Adrenal gland (tissue), 9 donors: ENCODE measurements at regions not wholly inside any gene's neighbourhood (a gene's known extent, or its start where the extent isn't known, plus 50 kb on each side); places are given as distances from the start of the nearest gene placed in this dataset.

Experiments used
- DNase-seq, 7 donors: peaks; one replicate each; pipeline ENCODE4 v3.0.0-alpha.2; 2019 to 2020
- H3K27ac ChIP-seq, 5 donors: fragments of 200-600 bp; sonication (generic) in 4 of 5; 1 replicate in 3 of 5; 2 replicates in 2 of 5; pipeline versions ENCODE4 v1.5.1 to v1.8.0; 2016 to 2020; ENCODE audit warnings: mild to moderate bottlenecking in 1 of 5
- H3K27me3 ChIP-seq: fragments of 200-600 bp; 2 replicates; pipeline ENCODE4 v1.8.0; 2021
- H3K36me3 ChIP-seq, 2 donors: fragments of 200-600 bp; replicated peaks in 1 of 2; 1 replicate in 1 of 2; 2 replicates in 1 of 2; pipeline versions ENCODE4 v1.5.1 to v1.8.0; 2018 to 2022
- H3K4me1 ChIP-seq, 2 donors: fragments of 200-600 bp; replicated peaks in 1 of 2; 1 replicate in 1 of 2; 2 replicates in 1 of 2; pipeline versions ENCODE4 v1.5.1 to v1.8.0; 2018 to 2021
- H3K4me3 ChIP-seq, 4 donors: fragments of 200-600 bp; sonication (generic) in 3 of 4; one replicate each; pipeline ENCODE4 v1.5.1; 2016 to 2018
- H3K9me3 ChIP-seq, 3 donors: fragments of 200-600 bp; sonication (generic) in 1 of 3; replicated peaks in 1 of 3; 1 replicate in 2 of 3; 2 replicates in 1 of 3; pipeline versions ENCODE4 v1.5.1 to v1.8.0; 2016 to 2021
- POLR2A ChIP-seq, 2 donors: fragments of 450-650 bp; IDR thresholded peaks; one replicate each; pipeline ENCODE4 v1.6.1; 2017; ENCODE audit warnings: antibody characterized with exemption in 2 of 2, mild to moderate bottlenecking in 2 of 2, moderate library complexity in 1 of 2
- WGBS, 4 donors: extraction: QIAGEN DNeasy Blood & Tissue Kit in 2 of 4; methylation state at CpG; one replicate each; pipeline versions ENCODE4 v1.1.5 to v1.1.7; 2013 to 2017; 5-methylcytosine and 5-hydroxymethylcytosine counted together
- intact Hi-C, 2 donors: fragments of 100-400 bp; cut with DNase I; formaldehyde crosslinking; loops; one replicate each; pipeline versions ENCODE4 v1.14.1 to v1.15.0; 2022 to 2023
- TF ChIP-seq, protein P1 (sequence below), 6 experiments: fragments of 450-650 bp in 4 of 6; fragments of 200-600 bp in 2 of 6; sonication (generic) in 1 of 6; IDR thresholded peaks; 1 replicate in 5 of 6; 2 replicates in 1 of 6; pipeline versions ENCODE4 v1.5.1 to v1.8.0; 2016 to 2021; ENCODE audit warnings: antibody characterized with exemption in 6 of 6, mild to moderate bottlenecking in 2 of 6, moderate library complexity in 1 of 6
- donor health status: healthy with polysubstance abuse.
- donor health status: Bipolar disorder and iron deficiency.
- donor health status: DM: yes; HTN: yes; CAD: no.
- donor health status: DM: no; HTN: no; CAD: no.
- donor health status: DM: no; HTN: no; CAD: no.

DNA sequence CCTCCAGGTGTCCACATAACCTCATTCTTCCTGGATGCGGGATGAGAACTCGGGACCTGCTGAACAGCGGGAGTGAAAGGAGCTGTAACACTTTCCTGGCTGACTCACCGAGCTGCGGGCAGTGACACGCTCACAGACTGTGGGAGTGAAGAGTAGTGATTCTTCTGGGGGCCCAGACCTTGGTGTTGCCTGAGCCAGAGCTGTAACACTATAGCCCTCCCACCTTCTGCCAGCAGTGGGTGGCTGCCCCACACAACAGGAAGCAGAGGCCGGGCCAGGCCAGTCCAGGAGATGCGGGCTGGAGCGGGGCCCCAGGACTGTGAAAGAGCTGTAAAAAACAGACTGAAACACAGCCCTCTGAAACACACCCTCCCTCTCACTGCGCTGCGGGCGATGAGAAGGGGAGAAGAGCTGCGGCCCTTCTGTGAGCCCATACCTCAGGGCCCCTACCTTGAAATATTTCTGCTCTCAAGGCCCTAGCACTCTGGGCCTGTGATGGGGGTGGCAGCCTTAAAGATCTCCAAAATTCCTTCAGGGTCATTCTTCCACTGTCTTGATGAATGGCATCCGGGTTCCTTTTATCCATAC is 464.0 kb upstream of the CCDC54 start:
- no peaks in the 10 kb centered on the region for H3K9me3 ChIP-seq
- intact Hi-C loops, result no loop called here
- H3K36me3 ChIP-seq, result no peaks in the 10 kb centered on the region
- no peak overlapping the region for H3K4me3 ChIP-seq
- H3K4me1 ChIP-seq, result no peaks in the 10 kb centered on the region
- WGBS, 4 donors, result 78 to 87% (median 82%) methylated on average over 11 to 14 of the region's 14 CpGs
- DNase-seq, result no peak
- no peak overlapping the region for H3K27ac ChIP-seq
- no peaks in the 10 kb centered on the region for H3K27me3 ChIP-seq
- TF ChIP-seq, protein P1, sequence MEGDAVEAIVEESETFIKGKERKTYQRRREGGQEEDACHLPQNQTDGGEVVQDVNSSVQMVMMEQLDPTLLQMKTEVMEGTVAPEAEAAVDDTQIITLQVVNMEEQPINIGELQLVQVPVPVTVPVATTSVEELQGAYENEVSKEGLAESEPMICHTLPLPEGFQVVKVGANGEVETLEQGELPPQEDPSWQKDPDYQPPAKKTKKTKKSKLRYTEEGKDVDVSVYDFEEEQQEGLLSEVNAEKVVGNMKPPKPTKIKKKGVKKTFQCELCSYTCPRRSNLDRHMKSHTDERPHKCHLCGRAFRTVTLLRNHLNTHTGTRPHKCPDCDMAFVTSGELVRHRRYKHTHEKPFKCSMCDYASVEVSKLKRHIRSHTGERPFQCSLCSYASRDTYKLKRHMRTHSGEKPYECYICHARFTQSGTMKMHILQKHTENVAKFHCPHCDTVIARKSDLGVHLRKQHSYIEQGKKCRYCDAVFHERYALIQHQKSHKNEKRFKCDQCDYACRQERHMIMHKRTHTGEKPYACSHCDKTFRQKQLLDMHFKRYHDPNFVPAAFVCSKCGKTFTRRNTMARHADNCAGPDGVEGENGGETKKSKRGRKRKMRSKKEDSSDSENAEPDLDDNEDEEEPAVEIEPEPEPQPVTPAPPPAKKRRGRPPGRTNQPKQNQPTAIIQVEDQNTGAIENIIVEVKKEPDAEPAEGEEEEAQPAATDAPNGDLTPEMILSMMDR (IDR thresholded peaks at IDR 0.05), result no peak
- no peak for TF ChIP-seq POLR2A (IDR thresholded peaks at IDR 0.05)

DNA sequence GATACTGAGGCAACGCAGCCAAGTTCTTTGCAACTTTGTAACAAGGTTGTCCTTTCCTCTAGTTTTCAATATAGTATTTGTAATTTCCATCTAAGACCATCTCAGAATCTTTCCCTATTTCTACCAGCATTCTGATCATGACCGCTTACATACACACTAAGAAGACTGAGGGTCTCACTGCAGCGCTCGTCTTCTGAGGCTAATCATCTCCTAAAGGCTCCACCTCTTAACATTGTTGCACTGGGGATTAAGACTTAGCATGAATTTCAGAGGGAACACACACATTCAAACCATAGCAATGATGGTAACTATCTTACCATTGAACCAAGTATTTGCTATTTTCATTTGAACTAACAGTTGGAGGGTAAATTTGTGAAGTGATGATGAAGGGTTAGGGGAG is 463.3 kb upstream of the CCDC54 start:
- Histone ChIP-seq H3K27me3 (no peaks in the 10 kb centered on the region), H3K4me3 (no peak overlapping the region), H3K9me3 (no peaks in the 10 kb centered on the region), H3K27ac (no peak overlapping the region), H3K4me1 (no peaks in the 10 kb centered on the region), H3K36me3 (no peaks in the 10 kb centered on the region)
- no peak for TF ChIP-seq POLR2A (IDR thresholded peaks at IDR 0.05)
- TF ChIP-seq, protein P1 (IDR thresholded peaks at IDR 0.05), result no peak
- 91 to 96% (median 93%) methylated on average over 4 of the region's 4 CpGs for WGBS, 4 donors
- DNase-seq, result no peak
- intact Hi-C loops, result no loop called here

DNA sequence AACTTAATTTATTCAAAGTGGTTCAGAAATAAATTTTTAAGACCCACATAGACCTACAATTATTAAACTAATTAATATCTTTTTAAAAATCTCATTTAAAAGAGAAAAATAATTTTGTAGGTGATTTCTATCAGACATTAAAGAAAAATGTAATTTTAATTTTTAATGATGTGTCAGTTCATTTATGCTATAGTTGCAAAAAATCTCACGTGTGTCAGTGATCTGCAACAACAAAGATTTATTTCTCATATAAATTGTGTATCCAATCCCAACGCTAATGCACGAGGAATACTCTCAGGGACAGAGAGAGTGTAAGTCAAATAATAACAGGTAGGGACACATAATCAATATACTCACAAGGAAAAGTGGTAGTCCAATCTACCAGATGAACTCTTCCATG is 456.6 kb upstream of the CCDC54 start:
- H3K4me3 ChIP-seq, result no peak overlapping the region
- intact Hi-C loops, result no loop called here
- H3K27me3 ChIP-seq, result no peaks in the 10 kb centered on the region
- DNase-seq, result no peak
- no peak for TF ChIP-seq POLR2A (IDR thresholded peaks at IDR 0.05)
- TF ChIP-seq, protein P1 (IDR thresholded peaks at IDR 0.05), result no peak
- H3K36me3 ChIP-seq, result no peaks in the 10 kb centered on the region
- H3K27ac ChIP-seq, result no peak overlapping the region
- no peaks in the 10 kb centered on the region for H3K4me1 ChIP-seq
- H3K9me3 ChIP-seq, result no peaks in the 10 kb centered on the region
- 87 to 94% (median 92%) methylated on average over 3 of the region's 3 CpGs for WGBS, 4 donors

DNA sequence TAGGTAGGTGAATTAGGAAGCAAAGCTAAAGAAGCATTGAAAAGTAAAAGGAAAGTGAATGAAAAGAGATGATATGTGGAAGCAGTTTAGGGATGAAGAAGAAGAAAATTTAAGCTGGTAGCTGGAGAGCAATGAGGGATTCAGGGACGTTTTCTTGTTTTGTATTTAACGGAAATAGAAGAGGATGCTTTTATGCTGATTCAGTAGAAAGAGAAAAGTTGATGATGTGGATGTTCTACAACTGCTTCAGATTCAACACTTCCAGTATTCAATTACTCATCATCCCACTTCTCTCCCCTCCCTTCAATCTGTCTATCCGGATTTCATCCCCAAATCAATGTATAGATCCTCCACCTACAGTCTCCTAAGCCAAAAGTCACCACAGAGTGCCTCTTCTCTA is 448.2 kb upstream of the CCDC54 start:
- no peak for DNase-seq
- intact Hi-C loops, result no loop called here
- TF ChIP-seq, protein P1 (IDR thresholded peaks at IDR 0.05), result no peak
- no peak for TF ChIP-seq POLR2A (IDR thresholded peaks at IDR 0.05)
- no peak overlapping the region for H3K27ac ChIP-seq
- H3K4me1 ChIP-seq, result no peaks in the 10 kb centered on the region
- WGBS, 4 donors, result 73 to 83% (median 78%) methylated on average over 3 of the region's 3 CpGs
- H3K9me3 ChIP-seq, result no peaks in the 10 kb centered on the region
- H3K27me3 ChIP-seq, result no peaks in the 10 kb centered on the region
- H3K36me3 ChIP-seq, result no peaks in the 10 kb centered on the region
- H3K4me3 ChIP-seq, result no peak overlapping the region
